Progenitor cell of endocrine pancreas (in vitro differentiated cells): ENCODE measurements at regions not wholly inside any gene's neighbourhood (a gene's known extent, or its start where the extent isn't known, plus 50 kb on each side); places are given as distances from the start of the nearest gene placed in this dataset.

Source experiments
- DNase-seq: peaks from one replicate; pipeline ENCODE4 v3.0.0; 2021; ENCODE audit warnings: low spot score; ENCODE audit not compliant: unreplicated experiment
- H3K27ac Mint-ChIP-seq: 2 replicates; pipeline ENCODE4 v1.8.0; 2021; ENCODE audit warnings: mild to moderate bottlenecking, moderate library complexity, mixed read lengths
- H3K27me3 Mint-ChIP-seq: 2 replicates; pipeline ENCODE4 v1.8.0; 2021; ENCODE audit warnings: mixed read lengths
- H3K36me3 Mint-ChIP-seq: 2 replicates; pipeline ENCODE4 v1.8.0; 2022; ENCODE audit warnings: mixed read lengths; ENCODE audit not compliant: insufficient read depth
- H3K4me1 Mint-ChIP-seq: 2 replicates; pipeline ENCODE4 v1.8.0; 2021; ENCODE audit warnings: low read depth, mixed read lengths
- H3K4me3 Mint-ChIP-seq: 2 replicates; pipeline ENCODE4 v1.8.0; 2021; ENCODE audit warnings: low read depth, mild to moderate bottlenecking, moderate library complexity, mixed read lengths
- H3K9me3 Mint-ChIP-seq: 2 replicates; pipeline ENCODE4 v1.8.0; 2021; ENCODE audit warnings: low read depth, mixed read lengths
- CTCF ChIP-seq: fragments of 200-600 bp; sonication (generic); IDR thresholded peaks from one replicate; pipeline ENCODE4 v1.5.0; 2021; ENCODE audit warnings: antibody characterized with exemption, mild to moderate bottlenecking; ENCODE audit not compliant: unreplicated experiment

- Mint-ChIP-seq H3K36me3 (no peaks in the 10 kb centered on the region), H3K27me3 (peaks cover 2% of the 10 kb centered on the region)
Measured at GRCh38 chr1:56355918-56356317, 223.4 kb downstream of the PLPP3 start.

GRCh38 chr1:56355422-56355821, 223.9 kb downstream of the PLPP3 start:
- no peaks in the 10 kb centered on the region for H3K36me3 Mint-ChIP-seq
- no peak overlapping the region for H3K27ac Mint-ChIP-seq
- no peaks in the 10 kb centered on the region for H3K9me3 Mint-ChIP-seq
- TF ChIP-seq CTCF: no peak
- no peak for DNase-seq
- peaks cover 14% of the 10 kb centered on the region for H3K4me1 Mint-ChIP-seq
- peaks cover 2% of the 10 kb centered on the region for H3K27me3 Mint-ChIP-seq
- no peak overlapping the region for H3K4me3 Mint-ChIP-seq

More at GRCh38 chr1:56355918-56356317, 223.4 kb downstream of the PLPP3 start:
- no peak for TF ChIP-seq CTCF
- no peak overlapping the region for H3K27ac Mint-ChIP-seq
- DNase-seq: no peak
- peaks cover 14% of the 10 kb centered on the region for H3K4me1 Mint-ChIP-seq
- no peak overlapping the region for H3K4me3 Mint-ChIP-seq
- H3K9me3 Mint-ChIP-seq: no peaks in the 10 kb centered on the region

- Mint-ChIP-seq H3K27me3 (no peaks in the 10 kb centered on the region), H3K36me3 (no peaks in the 10 kb centered on the region), H3K4me1 (no peaks in the 10 kb centered on the region), H3K27ac (no peak overlapping the region), H3K9me3 (peaks cover 25% of the 10 kb centered on the region), H3K4me3 (no peak overlapping the region)
- DNase-seq: no peak
- no peak for TF ChIP-seq CTCF
Measured at GRCh38 chr1:56345831-56346230, 233.5 kb downstream of the PLPP3 start.

- no peak for DNase-seq
- H3K27me3 Mint-ChIP-seq: no peaks in the 10 kb centered on the region
- no peak overlapping the region for H3K27ac Mint-ChIP-seq
- H3K4me1 Mint-ChIP-seq: peaks cover under 1% of the 10 kb centered on the region
- peaks cover 11% of the 10 kb centered on the region for H3K9me3 Mint-ChIP-seq
- H3K36me3 Mint-ChIP-seq: no peaks in the 10 kb centered on the region
- no peak overlapping the region for H3K4me3 Mint-ChIP-seq
- no peak for TF ChIP-seq CTCF
Measured at GRCh38 chr1:56340977-56341376, 238.4 kb downstream of the PLPP3 start.

GRCh38 chr1:56339786-56340465, 239.4 kb downstream of the PLPP3 start:
- Mint-ChIP-seq H3K27me3 (no peaks in the 10 kb centered on the region), H3K36me3 (no peaks in the 10 kb centered on the region), H3K4me1 (peaks cover 3% of the 10 kb centered on the region), H3K27ac (no peak overlapping the region), H3K9me3 (peaks cover 13% of the 10 kb centered on the region), H3K4me3 (no peak overlapping the region)
- no peak for DNase-seq
- TF ChIP-seq CTCF: no peak
